ENCODE measurements at regions not wholly inside any gene's neighbourhood (a gene's known extent, or its start where the extent isn't known, plus 50 kb on each side); places are given as distances from the start of the nearest gene placed in this dataset.

- Histone ChIP-seq H3K9me2 (replicated peaks; ENCODE audit: control insufficient read depth, low read length) (no peaks in the 10 kb centered on the region), H4K20me1 (ENCODE audit: control insufficient read depth, insufficient read depth, low read depth, low read length) (no peaks in the 10 kb centered on the region), H3K4me2 (ENCODE audit: low read length) (no peak overlapping the region)
These were observed 94.6 kb upstream of the SKOR2 start for GRCh38 chr18:47346016-47346415.

GRCh38 chr18:47345291-47345690 lies 93.8 kb upstream of the SKOR2 start:
- H3F3A ChIP-seq (ENCODE audit: control insufficient read depth, insufficient read depth), result no peaks in the 10 kb centered on the region
- H3K27me3 ChIP-seq (ENCODE audit: control insufficient read depth, low read length), result no peaks in the 10 kb centered on the region
- H4K20me1 ChIP-seq (ENCODE audit: control insufficient read depth, insufficient read depth, low read depth, low read length), result no peaks in the 10 kb centered on the region
- H3K4me3 ChIP-seq (ENCODE audit: low read length), result no peak overlapping the region
- TF ChIP-seq CTCF (IDR thresholded peaks at IDR 0.05; ENCODE audit: low read depth, low read length, poor library complexity, severe bottlenecking) (no peak), EZH2phosphoT487 (IDR thresholded peaks at IDR 0.05; ENCODE audit: borderline replicate concordance, low read length) (no peak)
- H3K4me2 ChIP-seq (ENCODE audit: low read length), result no peak overlapping the region
- no peaks in the 10 kb centered on the region for H3K9me3 ChIP-seq (ENCODE audit: control insufficient read depth, insufficient read depth, low read length)
- H3K4me1 ChIP-seq (ENCODE audit: control insufficient read depth, low read length), result no peaks in the 10 kb centered on the region
- no peak overlapping the region for H3K27ac ChIP-seq (ENCODE audit: low read depth, low read length)
- H3K79me2 ChIP-seq (ENCODE audit: control insufficient read depth, low read length), result no peaks in the 10 kb centered on the region
- no peaks in the 10 kb centered on the region for H3K36me3 ChIP-seq (ENCODE audit: control insufficient read depth, low read length)
- H3K9me2 ChIP-seq (replicated peaks; ENCODE audit: control insufficient read depth, low read length), result no peaks in the 10 kb centered on the region

More at GRCh38 chr18:47346016-47346415, 94.6 kb upstream of the SKOR2 start:
- Histone ChIP-seq H3K79me2 (ENCODE audit: control insufficient read depth, low read length) (no peaks in the 10 kb centered on the region), H3F3A (ENCODE audit: control insufficient read depth, insufficient read depth) (no peaks in the 10 kb centered on the region), H3K9me3 (ENCODE audit: control insufficient read depth, insufficient read depth, low read length) (no peaks in the 10 kb centered on the region), H3K27ac (ENCODE audit: low read depth, low read length) (no peak overlapping the region), H3K27me3 (ENCODE audit: control insufficient read depth, low read length) (no peaks in the 10 kb centered on the region), H3K4me1 (ENCODE audit: control insufficient read depth, low read length) (no peaks in the 10 kb centered on the region), H3K36me3 (ENCODE audit: control insufficient read depth, low read length) (no peaks in the 10 kb centered on the region), H3K4me3 (ENCODE audit: low read length) (no peak overlapping the region)
- TF ChIP-seq EZH2phosphoT487 (IDR thresholded peaks at IDR 0.05; ENCODE audit: borderline replicate concordance, low read length) (no peak), CTCF (IDR thresholded peaks at IDR 0.05; ENCODE audit: low read depth, low read length, poor library complexity, severe bottlenecking) (no peak)

GRCh38 chr18:47343291-47343690 lies 91.8 kb upstream of the SKOR2 start:
- Histone ChIP-seq H3K27ac (ENCODE audit: low read depth, low read length) (no peak overlapping the region), H3K79me2 (ENCODE audit: control insufficient read depth, low read length) (no peaks in the 10 kb centered on the region), H3K9me2 (replicated peaks; ENCODE audit: control insufficient read depth, low read length) (no peaks in the 10 kb centered on the region), H3K4me2 (ENCODE audit: low read length) (no peak overlapping the region), H3F3A (ENCODE audit: control insufficient read depth, insufficient read depth) (no peaks in the 10 kb centered on the region), H4K20me1 (ENCODE audit: control insufficient read depth, insufficient read depth, low read depth, low read length) (no peaks in the 10 kb centered on the region), H3K4me1 (ENCODE audit: control insufficient read depth, low read length) (no peaks in the 10 kb centered on the region), H3K27me3 (ENCODE audit: control insufficient read depth, low read length) (no peaks in the 10 kb centered on the region), H3K9me3 (ENCODE audit: control insufficient read depth, insufficient read depth, low read length) (no peaks in the 10 kb centered on the region), H3K4me3 (ENCODE audit: low read length) (no peak overlapping the region), H3K36me3 (ENCODE audit: control insufficient read depth, low read length) (no peaks in the 10 kb centered on the region)
- TF ChIP-seq EZH2phosphoT487 (IDR thresholded peaks at IDR 0.05; ENCODE audit: borderline replicate concordance, low read length), result no peak

GRCh38 chr18:47342566-47342965 lies 91.1 kb upstream of the SKOR2 start:
- H3K79me2 ChIP-seq (ENCODE audit: control insufficient read depth, low read length), result no peaks in the 10 kb centered on the region
- no peak overlapping the region for H3K4me3 ChIP-seq (ENCODE audit: low read length)
- H3K9me2 ChIP-seq (replicated peaks; ENCODE audit: control insufficient read depth, low read length), result no peaks in the 10 kb centered on the region
- H3F3A ChIP-seq (ENCODE audit: control insufficient read depth, insufficient read depth), result no peaks in the 10 kb centered on the region
- no peaks in the 10 kb centered on the region for H3K36me3 ChIP-seq (ENCODE audit: control insufficient read depth, low read length)
- H3K9me3 ChIP-seq (ENCODE audit: control insufficient read depth, insufficient read depth, low read length), result no peaks in the 10 kb centered on the region
- H3K4me2 ChIP-seq (ENCODE audit: low read length), result no peak overlapping the region
- no peaks in the 10 kb centered on the region for H3K4me1 ChIP-seq (ENCODE audit: control insufficient read depth, low read length)
- H3K27me3 ChIP-seq (ENCODE audit: control insufficient read depth, low read length), result no peaks in the 10 kb centered on the region
- TF ChIP-seq EZH2phosphoT487 (IDR thresholded peaks at IDR 0.05; ENCODE audit: borderline replicate concordance, low read length), result no peak
- TF ChIP-seq CTCF (IDR thresholded peaks at IDR 0.05; ENCODE audit: low read depth, low read length, poor library complexity, severe bottlenecking), result no peak
- no peak overlapping the region for H3K27ac ChIP-seq (ENCODE audit: low read depth, low read length)
- H4K20me1 ChIP-seq (ENCODE audit: control insufficient read depth, insufficient read depth, low read depth, low read length), result no peaks in the 10 kb centered on the region

Data from DOHH2 (cell line).